T follicular helper cell (primary cell): ENCODE measurements at regions not wholly inside any gene's neighbourhood (a gene's known extent, or its start where the extent isn't known, plus 50 kb on each side); places are given as distances from the start of the nearest gene placed in this dataset.
"Not testable (repeated sequence)": the region's sequence is repeated elsewhere in the genome, so short reads cannot be mapped to it uniquely, and the experiment has no call there.

Experiments used
- DNase-seq: peaks from one replicate; pipeline ENCODE4 v3.0.0-alpha.2; 2020; ENCODE audit warnings: low read depth

GRCh38 chr7:94314413-94315410, 80.0 kb upstream of the COL1A2 start:
- no peak for DNase-seq

GRCh38 chr7:94321138-94321537, 73.6 kb upstream of the COL1A2 start:
- not testable (repeated sequence) for DNase-seq

GRCh38 chr7:94323844-94324243, 70.9 kb upstream of the COL1A2 start:
- no peak for DNase-seq

GRCh38 chr7:94324380-94325121, 70.1 kb upstream of the COL1A2 start:
- DNase-seq: no peak

- DNase-seq: no peak
These were observed 69.6 kb upstream of the COL1A2 start for GRCh38 chr7:94325122-94325475.

GRCh38 chr7:94330269-94331020, 64.2 kb upstream of the COL1A2 start:
- DNase-seq: no peak

- DNase-seq: no peak
These were observed 62.1 kb upstream of the COL1A2 start for GRCh38 chr7:94332571-94332970.

GRCh38 chr7:94333810-94334209, 60.9 kb upstream of the COL1A2 start:
- no peak for DNase-seq

GRCh38 chr7:94335586-94335985, 59.1 kb upstream of the COL1A2 start:
- DNase-seq: no peak

GRCh38 chr7:94336009-94336408, 58.7 kb upstream of the COL1A2 start:
- no peak for DNase-seq

- no peak for DNase-seq
These were observed 55.7 kb upstream of the COL1A2 start for GRCh38 chr7:94338921-94339371.

- no peak for DNase-seq
These were observed 49.9 kb upstream of the COL1A2 start for GRCh38 chr7:94344826-94345225.
